Common myeloid progenitor, CD34-positive (primary cell): ENCODE measurements at regions not wholly inside any gene's neighbourhood (a gene's known extent, or its start where the extent isn't known, plus 50 kb on each side); places are given as distances from the start of the nearest gene placed in this dataset.

Experiments used
- CTCF ChIA-PET: fragments of 350-600 bp; sonication (Branson Sonifier 250); formaldehyde crosslinking; loops from one replicate; lab custom pipeline; 2021; ENCODE audit warnings: antibody characterized with exemption; lab: Charles Lee
- POLR2A ChIA-PET: fragments of 350-600 bp; sonication (Branson Sonifier 250); formaldehyde crosslinking; loops from one replicate; lab custom pipeline; 2021; ENCODE audit warnings: antibody characterized with exemption; lab: Charles Lee
- DNase-seq, 3 donors: peaks; one replicate each; pipeline versions ENCODE4 v3.0.0 to v3.0.0-alpha.2; 2013
- H3K27ac ChIP-seq, 2 experiments: 1 replicate in 1 of 2; 2 replicates in 1 of 2; pipeline ENCODE4 v1.7.0; 2013; ENCODE audit warnings: inconsistent platforms in 2 of 2, low read length in 2 of 2, mild to moderate bottlenecking in 2 of 2, low read depth in 1 of 2, moderate library complexity in 1 of 2; ENCODE audit not compliant: severe bottlenecking in 2 of 2, insufficient read depth in 1 of 2, poor library complexity in 1 of 2
- H3K27me3 ChIP-seq, 5 experiments: replicated peaks in 2 of 5; 1 replicate in 3 of 5; 2 replicates in 2 of 5; pipeline versions ENCODE4 v1.6.1 to v1.7.0; 2013; ENCODE audit warnings: low read length in 4 of 5, mild to moderate bottlenecking in 2 of 5, moderate library complexity in 2 of 5, inconsistent platforms in 1 of 5; ENCODE audit not compliant: insufficient read depth in 5 of 5, control insufficient read depth in 4 of 5
- H3K36me3 ChIP-seq, 4 experiments: 1 replicate in 2 of 4; 2 replicates in 2 of 4; pipeline versions ENCODE4 v1.6.1 to v1.7.0; 2013; ENCODE audit warnings: low read length in 3 of 4, control low read depth in 1 of 4, mild to moderate bottlenecking in 1 of 4; ENCODE audit not compliant: control insufficient read depth in 4 of 4, insufficient read depth in 4 of 4
- H3K4me1 ChIP-seq, 4 experiments: 1 replicate in 3 of 4; 2 replicates in 1 of 4; pipeline versions ENCODE4 v1.6.1 to v1.7.1; 2013; ENCODE audit warnings: low read length in 3 of 4, mild to moderate bottlenecking in 3 of 4, control low read depth in 1 of 4, inconsistent platforms in 1 of 4, moderate library complexity in 1 of 4; ENCODE audit not compliant: control insufficient read depth in 4 of 4, insufficient read depth in 4 of 4; ENCODE audit errors: control extremely low read depth in 1 of 4
- H3K4me3 ChIP-seq, 7 experiments: 1 replicate in 4 of 7; 2 replicates in 3 of 7; pipeline versions ENCODE4 v1.5.1 to v1.7.0; 2013; ENCODE audit warnings: mild to moderate bottlenecking in 7 of 7, low read length in 6 of 7, moderate library complexity in 6 of 7, inconsistent platforms in 2 of 7, low read depth in 2 of 7, control low read depth in 1 of 7; ENCODE audit not compliant: insufficient read depth in 4 of 7, control insufficient read depth in 1 of 7; ENCODE audit errors: extremely low read depth in 1 of 7
- H3K9me3 ChIP-seq, 5 experiments: 1 replicate in 4 of 5; 2 replicates in 1 of 5; pipeline versions ENCODE4 v1.6.1 to v1.7.1; 2013; ENCODE audit warnings: low read length in 4 of 5, mild to moderate bottlenecking in 2 of 5, inconsistent platforms in 1 of 5, low read depth in 1 of 5, moderate library complexity in 1 of 5; ENCODE audit not compliant: control insufficient read depth in 4 of 5, insufficient read depth in 2 of 5; ENCODE audit errors: control extremely low read depth in 1 of 5
- WGBS: methylation state at CpG from one replicate; pipeline ENCODE4 v1.1.5; 2013; ENCODE audit not compliant: insufficient coverage; 5-methylcytosine and 5-hydroxymethylcytosine counted together

- no peaks in the 10 kb centered on the region for H3K4me1 ChIP-seq
- ChIA-PET CTCF (no interaction called here), POLR2A (no interaction called here)
- no peaks in the 10 kb centered on the region for H3K36me3 ChIP-seq
- H3K4me3 ChIP-seq, result no peak overlapping the region
- no peak overlapping the region for H3K27ac ChIP-seq
- H3K9me3 ChIP-seq, result no peaks in the 10 kb centered on the region
- no peaks in the 10 kb centered on the region for H3K27me3 ChIP-seq
- no peak for DNase-seq
Observed at GRCh38 chr4:111540671-111541070, 604.6 kb upstream of the FAM241A start.

- ChIA-PET POLR2A (no interaction called here), CTCF (no interaction called here)
- no peak overlapping the region for H3K27ac ChIP-seq
- no peaks in the 10 kb centered on the region for H3K27me3 ChIP-seq
- no peak for DNase-seq
- no peaks in the 10 kb centered on the region for H3K36me3 ChIP-seq
- H3K4me1 ChIP-seq, result no peaks in the 10 kb centered on the region
- no peaks in the 10 kb centered on the region for H3K9me3 ChIP-seq
- no peak overlapping the region for H3K4me3 ChIP-seq
Observed at GRCh38 chr4:111542056-111542455, 603.2 kb upstream of the FAM241A start.

- ChIA-PET POLR2A (no interaction called here), CTCF (no interaction called here)
- no peak overlapping the region for H3K4me3 ChIP-seq
- no peaks in the 10 kb centered on the region for H3K4me1 ChIP-seq
- H3K9me3 ChIP-seq, result no peaks in the 10 kb centered on the region
- DNase-seq, result no peak
- no peak overlapping the region for H3K27ac ChIP-seq
- H3K36me3 ChIP-seq, result no peaks in the 10 kb centered on the region
- 69% methylated on average over 2 of the region's 2 CpGs for WGBS
- no peaks in the 10 kb centered on the region for H3K27me3 ChIP-seq
Observed at GRCh38 chr4:111546881-111547280, 598.4 kb upstream of the FAM241A start.

- no peaks in the 10 kb centered on the region for H3K4me1 ChIP-seq
- DNase-seq, result no peak
Observed at GRCh38 chr4:111556141-111556781, 589.0 kb upstream of the FAM241A start.

GRCh38 chr4:111556851-111557250 lies 588.4 kb upstream of the FAM241A start:
- no peak overlapping the region for H3K27ac ChIP-seq
- DNase-seq, result no peak
- H3K9me3 ChIP-seq, result no peaks in the 10 kb centered on the region
- no CpG with 5 or more reads among the region's 1 CpG for WGBS
- no peak overlapping the region for H3K4me3 ChIP-seq
- POLR2A ChIA-PET, result interaction anchor here (0.7 kb wide), 1 partner anchor 125 kb away, joined by 3 read pairs; no protein-coding TSS in a partner anchor
- H3K36me3 ChIP-seq, result no peaks in the 10 kb centered on the region
- H3K27me3 ChIP-seq, result no peaks in the 10 kb centered on the region
- CTCF ChIA-PET, result no interaction called here
- no peaks in the 10 kb centered on the region for H3K4me1 ChIP-seq

More at GRCh38 chr4:111556141-111556781, 589.0 kb upstream of the FAM241A start:
- no peaks in the 10 kb centered on the region for H3K27me3 ChIP-seq
- no peak overlapping the region for H3K4me3 ChIP-seq
- H3K36me3 ChIP-seq, result no peaks in the 10 kb centered on the region
- no peaks in the 10 kb centered on the region for H3K9me3 ChIP-seq
- ChIA-PET POLR2A (no interaction called here), CTCF (no interaction called here)
- no peak overlapping the region for H3K27ac ChIP-seq
- WGBS, result 84% methylated on average over 2 of the region's 5 CpGs

- no peak for DNase-seq
- no peak overlapping the region for H3K4me3 ChIP-seq
- H3K4me1 ChIP-seq, result no peaks in the 10 kb centered on the region
- H3K27ac ChIP-seq, result no peak overlapping the region
- ChIA-PET POLR2A (no interaction called here), CTCF (no interaction called here)
- no peaks in the 10 kb centered on the region for H3K36me3 ChIP-seq
- no peaks in the 10 kb centered on the region for H3K9me3 ChIP-seq
- no CpG with 5 or more reads among the region's 2 CpGs for WGBS
- no peaks in the 10 kb centered on the region for H3K27me3 ChIP-seq
Observed at GRCh38 chr4:111562826-111563225, 582.4 kb upstream of the FAM241A start.

- no peaks in the 10 kb centered on the region for H3K36me3 ChIP-seq
Observed at GRCh38 chr4:111572470-111572869, 572.8 kb upstream of the FAM241A start.

More at GRCh38 chr4:111572470-111572869, 572.8 kb upstream of the FAM241A start:
- Histone ChIP-seq H3K27me3 (no peaks in the 10 kb centered on the region), H3K4me3 (no peak overlapping the region), H3K27ac (no peak overlapping the region), H3K9me3 (no peaks in the 10 kb centered on the region), H3K4me1 (no peaks in the 10 kb centered on the region)
- POLR2A ChIA-PET, result no interaction called here
- DNase-seq, result no peak
- WGBS, result no CpG with 5 or more reads among the region's 1 CpG
- CTCF ChIA-PET, result interaction anchor here (0.6 kb wide), 1 partner anchor 38 kb away, joined by 4 read pairs; no protein-coding TSS in a partner anchor
